Type B pancreatic cell (in vitro differentiated cells): ENCODE measurements at regions not wholly inside any gene's neighbourhood (a gene's known extent, or its start where the extent isn't known, plus 50 kb on each side); places are given as distances from the start of the nearest gene placed in this dataset.

ENCODE experiments used
- DNase-seq: peaks from one replicate; pipeline ENCODE4 v3.0.0; 2021; ENCODE audit warnings: mixed read lengths; ENCODE audit not compliant: unreplicated experiment; ENCODE audit errors: extremely low spot score
- H3K27ac Mint-ChIP-seq: 2 replicates; pipeline ENCODE4 v1.8.0; 2021; ENCODE audit warnings: mild to moderate bottlenecking, mixed read lengths
- H3K27me3 Mint-ChIP-seq: 2 replicates; pipeline ENCODE4 v1.8.0; 2021; ENCODE audit warnings: mixed read lengths
- H3K36me3 Mint-ChIP-seq: 2 replicates; pipeline ENCODE4 v1.8.0; 2021; ENCODE audit warnings: mixed read lengths
- H3K4me1 Mint-ChIP-seq: one replicate; pipeline ENCODE4 v1.8.0; 2021; ENCODE audit warnings: mixed read lengths; ENCODE audit not compliant: unreplicated experiment
- H3K4me3 Mint-ChIP-seq: 2 replicates; pipeline ENCODE4 v1.8.0; 2021; ENCODE audit warnings: mild to moderate bottlenecking, mixed read lengths
- H3K9me3 Mint-ChIP-seq: 2 replicates; pipeline ENCODE4 v1.8.0; 2021; ENCODE audit warnings: mixed read lengths
- TF ChIP-seq, protein P1 (sequence below): fragments of 200-600 bp; sonication (generic); conservative IDR thresholded peaks from 2 replicates; pipeline ENCODE4 v1.5.0; 2021; ENCODE audit warnings: antibody characterized with exemption, mild to moderate bottlenecking

DNA sequence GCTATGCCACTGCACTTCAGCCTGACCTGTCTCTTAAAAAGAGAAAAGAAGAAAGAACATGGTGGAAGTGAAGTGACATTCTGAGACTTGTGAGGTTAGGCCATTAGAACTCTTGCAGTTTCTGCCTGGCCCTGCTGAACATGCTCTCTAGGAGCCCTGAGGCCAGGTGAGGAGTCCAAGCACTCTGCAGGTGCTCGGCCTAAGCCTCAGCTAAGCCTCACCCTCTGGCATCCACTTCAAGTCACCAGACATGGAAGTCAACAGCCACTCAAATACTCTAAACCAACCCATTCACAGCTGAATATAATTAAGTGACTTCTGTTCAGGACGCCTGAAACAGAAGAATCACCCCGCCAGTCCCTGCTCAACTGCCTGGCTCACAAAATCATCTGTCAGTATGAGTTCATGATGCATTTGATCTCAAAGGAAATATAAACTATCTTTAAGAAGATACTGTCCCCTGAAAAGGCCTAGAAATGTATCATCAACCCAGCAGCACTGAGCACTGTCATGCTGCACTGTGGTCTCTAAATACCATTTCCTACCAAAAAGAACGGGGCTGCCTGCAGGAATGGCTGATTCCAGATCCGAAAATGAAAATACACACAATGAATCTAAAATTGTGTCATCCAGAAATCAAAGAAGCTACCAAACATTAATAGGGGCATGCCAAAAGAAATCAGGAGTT lies 118.8 kb downstream of the PSMG1 start:
- TF ChIP-seq, protein P1, sequence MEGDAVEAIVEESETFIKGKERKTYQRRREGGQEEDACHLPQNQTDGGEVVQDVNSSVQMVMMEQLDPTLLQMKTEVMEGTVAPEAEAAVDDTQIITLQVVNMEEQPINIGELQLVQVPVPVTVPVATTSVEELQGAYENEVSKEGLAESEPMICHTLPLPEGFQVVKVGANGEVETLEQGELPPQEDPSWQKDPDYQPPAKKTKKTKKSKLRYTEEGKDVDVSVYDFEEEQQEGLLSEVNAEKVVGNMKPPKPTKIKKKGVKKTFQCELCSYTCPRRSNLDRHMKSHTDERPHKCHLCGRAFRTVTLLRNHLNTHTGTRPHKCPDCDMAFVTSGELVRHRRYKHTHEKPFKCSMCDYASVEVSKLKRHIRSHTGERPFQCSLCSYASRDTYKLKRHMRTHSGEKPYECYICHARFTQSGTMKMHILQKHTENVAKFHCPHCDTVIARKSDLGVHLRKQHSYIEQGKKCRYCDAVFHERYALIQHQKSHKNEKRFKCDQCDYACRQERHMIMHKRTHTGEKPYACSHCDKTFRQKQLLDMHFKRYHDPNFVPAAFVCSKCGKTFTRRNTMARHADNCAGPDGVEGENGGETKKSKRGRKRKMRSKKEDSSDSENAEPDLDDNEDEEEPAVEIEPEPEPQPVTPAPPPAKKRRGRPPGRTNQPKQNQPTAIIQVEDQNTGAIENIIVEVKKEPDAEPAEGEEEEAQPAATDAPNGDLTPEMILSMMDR: no peak
- H3K4me3 Mint-ChIP-seq: no peak overlapping the region
- H3K9me3 Mint-ChIP-seq: no peaks in the 10 kb centered on the region
- peaks cover 4% of the 10 kb centered on the region for H3K4me1 Mint-ChIP-seq
- no peak overlapping the region for H3K27ac Mint-ChIP-seq
- H3K36me3 Mint-ChIP-seq: no peaks in the 10 kb centered on the region
- peaks cover 9% of the 10 kb centered on the region for H3K27me3 Mint-ChIP-seq
- no peak for DNase-seq

DNA sequence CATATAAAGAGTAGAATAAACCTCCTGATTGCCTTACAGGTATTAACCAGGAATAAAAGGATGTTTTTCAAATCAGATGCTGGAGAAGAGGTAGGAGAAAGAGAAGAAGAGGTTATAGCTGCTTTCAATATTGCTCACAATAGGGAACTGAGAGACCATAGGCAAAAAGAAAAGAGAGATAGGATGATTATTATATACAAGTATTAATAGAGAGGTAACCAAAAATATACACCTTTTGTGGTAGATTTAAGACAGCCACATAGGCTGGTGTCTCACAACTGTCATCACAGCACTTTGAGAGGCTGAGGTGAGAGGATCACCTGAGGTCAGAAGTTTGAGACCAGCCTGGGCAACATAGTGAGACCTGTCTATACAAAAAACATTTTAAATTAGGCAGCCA lies 119.7 kb downstream of the PSMG1 start:
- no peaks in the 10 kb centered on the region for H3K9me3 Mint-ChIP-seq
- H3K4me3 Mint-ChIP-seq: no peak overlapping the region
- H3K36me3 Mint-ChIP-seq: no peaks in the 10 kb centered on the region
- H3K27me3 Mint-ChIP-seq: peaks cover 4% of the 10 kb centered on the region
- TF ChIP-seq, protein P1: no peak
- DNase-seq: no peak
- H3K27ac Mint-ChIP-seq: no peak overlapping the region
- peaks cover 4% of the 10 kb centered on the region for H3K4me1 Mint-ChIP-seq

DNA sequence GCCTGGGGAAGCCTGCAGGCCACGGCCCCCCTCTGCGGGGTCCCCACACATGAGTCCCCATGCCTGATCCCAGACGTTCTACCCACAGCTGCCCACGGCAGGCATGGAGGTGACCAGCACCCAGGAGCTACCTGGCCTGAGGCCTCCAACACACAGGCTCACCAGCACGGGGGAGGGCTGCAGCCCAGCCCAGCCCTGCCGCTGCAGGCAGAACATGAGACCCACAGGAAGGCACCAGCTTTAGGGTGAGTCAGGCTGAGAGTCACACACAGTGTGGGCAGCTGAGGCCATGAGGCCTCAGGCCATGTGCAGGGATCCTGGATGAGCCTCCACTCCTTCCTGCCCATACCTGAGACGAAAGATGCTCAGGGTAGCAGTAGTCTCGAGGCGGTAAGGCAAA lies 121.1 kb downstream of the PSMG1 start:
- Mint-ChIP-seq H3K4me3 (no peak overlapping the region), H3K36me3 (no peaks in the 10 kb centered on the region), H3K9me3 (no peaks in the 10 kb centered on the region), H3K4me1 (peaks cover 4% of the 10 kb centered on the region), H3K27ac (no peak overlapping the region), H3K27me3 (peaks cover 6% of the 10 kb centered on the region)
- DNase-seq: no peak
- TF ChIP-seq, protein P1: no peak

DNA sequence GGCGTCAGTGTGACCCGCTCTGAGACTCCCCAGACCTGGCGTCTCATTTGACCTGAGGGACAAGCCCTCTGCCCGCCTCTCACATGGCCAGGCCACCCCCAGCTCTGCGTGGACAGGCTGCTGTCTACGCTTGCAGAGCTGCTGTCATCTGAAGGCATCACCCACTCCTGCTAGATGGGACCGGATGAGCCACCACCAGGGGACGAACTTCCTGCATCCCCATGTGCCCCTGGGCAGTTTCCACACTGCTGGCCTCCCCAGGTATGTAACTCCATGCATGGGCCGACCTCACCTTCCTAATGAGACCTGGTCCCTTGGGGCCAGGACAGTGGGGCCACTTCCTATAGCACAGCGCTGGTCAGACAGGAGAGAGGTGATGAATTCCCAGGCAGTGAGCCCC lies 121.5 kb downstream of the PSMG1 start:
- Mint-ChIP-seq H3K27ac (no peak overlapping the region), H3K4me3 (no peak overlapping the region), H3K4me1 (peaks cover 2% of the 10 kb centered on the region), H3K9me3 (no peaks in the 10 kb centered on the region), H3K27me3 (peaks cover 7% of the 10 kb centered on the region), H3K36me3 (no peaks in the 10 kb centered on the region)
- no peak for DNase-seq
- TF ChIP-seq, protein P1: no peak

DNA sequence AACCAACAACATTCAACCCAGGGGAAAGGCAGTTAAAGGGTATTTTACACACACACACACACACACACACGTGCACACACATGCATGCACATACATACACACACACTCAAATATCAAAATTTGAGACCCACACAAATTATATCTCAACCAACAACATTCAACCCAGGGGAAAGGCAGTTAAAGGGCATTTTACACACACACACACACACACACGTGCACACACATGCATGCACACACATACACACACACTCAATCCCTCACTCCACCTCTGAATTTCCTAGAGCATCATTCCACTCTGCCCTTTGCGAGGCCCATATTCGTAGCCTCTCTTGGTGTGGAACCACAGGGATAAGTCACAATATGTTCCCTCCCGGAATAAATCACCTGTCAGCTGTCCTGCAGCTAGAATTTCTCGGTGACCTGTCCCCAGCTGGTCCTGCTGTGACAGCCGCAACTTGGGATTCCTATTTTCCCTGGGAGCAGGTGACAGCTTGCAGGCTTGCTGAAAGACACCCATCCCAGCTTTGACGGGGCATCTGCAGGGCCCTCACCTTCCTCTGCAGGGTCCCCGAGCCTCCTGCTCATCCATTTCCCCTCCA lies 122.7 kb downstream of the PSMG1 start:
- no peak for DNase-seq
- Mint-ChIP-seq H3K27ac (no peak overlapping the region), H3K4me1 (no peaks in the 10 kb centered on the region)

More for the DNA sequence above, 122.7 kb downstream of the PSMG1 start:
- TF ChIP-seq, protein P1: no peak
- H3K4me3 Mint-ChIP-seq: no peak overlapping the region
- peaks cover 7% of the 10 kb centered on the region for H3K27me3 Mint-ChIP-seq
- H3K9me3 Mint-ChIP-seq: no peaks in the 10 kb centered on the region
- H3K36me3 Mint-ChIP-seq: no peaks in the 10 kb centered on the region
